ENCODE measurements at regions not wholly inside any gene's neighbourhood (a gene's known extent, or its start where the extent isn't known, plus 50 kb on each side); places are given as distances from the start of the nearest gene placed in this dataset.

- Histone ChIP-seq H2AFZ (ENCODE audit: low read length) (no peak overlapping the region), H3K9me3 (ENCODE audit: control insufficient read depth, insufficient read depth, low read depth, low read length) (no peaks in the 10 kb centered on the region), H3K27ac (ENCODE audit: insufficient read depth, low read length) (no peak overlapping the region), H3K4me1 (ENCODE audit: control insufficient read depth, extremely low read depth, insufficient read depth, low read length) (no peaks in the 10 kb centered on the region), H3K9ac (ENCODE audit: insufficient read depth, low read length) (no peak overlapping the region), H3K36me3 (ENCODE audit: control insufficient read depth, insufficient read depth, low read length) (no peaks in the 10 kb centered on the region), H3K27me3 (ENCODE audit: control insufficient read depth, insufficient read depth, low read length) (no peaks in the 10 kb centered on the region), H3K79me2 (ENCODE audit: control insufficient read depth, insufficient read depth, low read length) (no peaks in the 10 kb centered on the region), H3K4me2 (ENCODE audit: extremely low read depth, insufficient read depth, low read length) (no peak overlapping the region), H3K4me3 (replicated peaks in 1 of 4; ENCODE audit: control extremely low read depth in 1 of 4, insufficient read depth in 1 of 4, low read depth in 3 of 4, low read length in 4 of 4) (no peak overlapping the region), H4K20me1 (ENCODE audit: control insufficient read depth, extremely low read depth, insufficient read depth, low read length) (no peaks in the 10 kb centered on the region)
- DNase-seq (ENCODE audit: low read depth in 2 of 2): peak in 1 of 2 donors; percentile 90
- TF ChIP-seq EZH2 (IDR thresholded peaks at IDR 0.05; ENCODE audit: low read length, missing control alignments) (no peak), CTCF (conservative IDR thresholded peaks at IDR 0.05 in 1 of 2, IDR thresholded peaks at IDR 0.05 in 1 of 2; ENCODE audit: low read depth in 1 of 2, low read length in 2 of 2) (no peak)
Measured at GRCh38 chr12:59066445-59066844, 146.1 kb upstream of the LRIG3 start.

- H4K20me1 ChIP-seq (ENCODE audit: control insufficient read depth, extremely low read depth, insufficient read depth, low read length): no peaks in the 10 kb centered on the region
- no peaks in the 10 kb centered on the region for H3K79me2 ChIP-seq (ENCODE audit: control insufficient read depth, insufficient read depth, low read length)
- H3K4me3 ChIP-seq (replicated peaks in 1 of 4; ENCODE audit: control extremely low read depth in 1 of 4, insufficient read depth in 1 of 4, low read depth in 3 of 4, low read length in 4 of 4): no peak overlapping the region
- no peak for DNase-seq (ENCODE audit: low read depth in 2 of 2)
- no peaks in the 10 kb centered on the region for H3K4me1 ChIP-seq (ENCODE audit: control insufficient read depth, extremely low read depth, insufficient read depth, low read length)
- no peak overlapping the region for H2AFZ ChIP-seq (ENCODE audit: low read length)
- TF ChIP-seq CTCF (conservative IDR thresholded peaks at IDR 0.05 in 1 of 2, IDR thresholded peaks at IDR 0.05 in 1 of 2; ENCODE audit: low read depth in 1 of 2, low read length in 2 of 2): no peak
- no peak for TF ChIP-seq EZH2 (IDR thresholded peaks at IDR 0.05; ENCODE audit: low read length, missing control alignments)
- H3K9me3 ChIP-seq (ENCODE audit: control insufficient read depth, insufficient read depth, low read depth, low read length): no peaks in the 10 kb centered on the region
- H3K9ac ChIP-seq (ENCODE audit: insufficient read depth, low read length): no peak overlapping the region
- H3K4me2 ChIP-seq (ENCODE audit: extremely low read depth, insufficient read depth, low read length): no peak overlapping the region
- no peaks in the 10 kb centered on the region for H3K36me3 ChIP-seq (ENCODE audit: control insufficient read depth, insufficient read depth, low read length)
- no peak overlapping the region for H3K27ac ChIP-seq (ENCODE audit: insufficient read depth, low read length)
- no peaks in the 10 kb centered on the region for H3K27me3 ChIP-seq (ENCODE audit: control insufficient read depth, insufficient read depth, low read length)
Measured at GRCh38 chr12:59059088-59059935, 139.0 kb upstream of the LRIG3 start.

- no peaks in the 10 kb centered on the region for H3K27me3 ChIP-seq (ENCODE audit: control insufficient read depth, insufficient read depth, low read length)
- no peaks in the 10 kb centered on the region for H3K9me3 ChIP-seq (ENCODE audit: control insufficient read depth, insufficient read depth, low read depth, low read length)
- no peak overlapping the region for H3K4me3 ChIP-seq (replicated peaks in 1 of 4; ENCODE audit: control extremely low read depth in 1 of 4, insufficient read depth in 1 of 4, low read depth in 3 of 4, low read length in 4 of 4)
- H3K9ac ChIP-seq (ENCODE audit: insufficient read depth, low read length): no peak overlapping the region
- H3K27ac ChIP-seq (ENCODE audit: insufficient read depth, low read length): no peak overlapping the region
- H4K20me1 ChIP-seq (ENCODE audit: control insufficient read depth, extremely low read depth, insufficient read depth, low read length): no peaks in the 10 kb centered on the region
- H3K79me2 ChIP-seq (ENCODE audit: control insufficient read depth, insufficient read depth, low read length): no peaks in the 10 kb centered on the region
- H3K36me3 ChIP-seq (ENCODE audit: control insufficient read depth, insufficient read depth, low read length): no peaks in the 10 kb centered on the region
- no peaks in the 10 kb centered on the region for H3K4me1 ChIP-seq (ENCODE audit: control insufficient read depth, extremely low read depth, insufficient read depth, low read length)
- peak overlapping the region; percentile 35 for H2AFZ ChIP-seq (ENCODE audit: low read length)
- no peak for DNase-seq (ENCODE audit: low read depth in 2 of 2)
- TF ChIP-seq CTCF (conservative IDR thresholded peaks at IDR 0.05 in 1 of 2, IDR thresholded peaks at IDR 0.05 in 1 of 2; ENCODE audit: low read depth in 1 of 2, low read length in 2 of 2) (no peak), EZH2 (IDR thresholded peaks at IDR 0.05; ENCODE audit: low read length, missing control alignments) (no peak)
- no peak overlapping the region for H3K4me2 ChIP-seq (ENCODE audit: extremely low read depth, insufficient read depth, low read length)
Measured at GRCh38 chr12:59056966-59057365, 136.7 kb upstream of the LRIG3 start.
